ENCODE measurements at regions not wholly inside any gene's neighbourhood (a gene's known extent, or its start where the extent isn't known, plus 50 kb on each side); places are given as distances from the start of the nearest gene placed in this dataset.
A peak's percentile ranks its signal among the peaks of the same experiment; 100 is the strongest.

DNA sequence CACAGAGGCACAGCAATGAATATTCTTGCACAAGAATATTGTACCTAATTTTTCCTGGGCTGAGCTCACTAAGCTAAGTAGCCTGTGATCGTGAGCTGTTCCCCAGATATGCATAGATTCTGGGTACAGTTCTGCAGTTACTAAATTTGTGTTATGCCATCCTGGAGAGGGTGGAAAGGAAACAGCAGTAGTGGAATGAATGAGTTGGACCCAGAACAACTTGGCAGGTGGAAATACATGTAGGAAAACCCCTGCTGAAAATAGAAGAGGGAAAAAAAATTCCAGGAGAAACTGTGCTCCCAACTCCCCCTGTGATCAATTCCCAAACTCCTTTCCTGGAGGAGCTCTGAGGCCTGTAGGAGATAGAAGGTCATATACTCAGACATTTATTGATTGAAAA, 181.5 kb upstream of the MGAT5 start:
- TF ChIP-seq CTCF (IDR thresholded peaks at IDR 0.05) (no peak), POLR2AphosphoS5 (IDR thresholded peaks at IDR 0.05) (no peak), POLR2A (IDR thresholded peaks at IDR 0.05) (no peak), EP300 (IDR thresholded peaks at IDR 0.05) (no peak)
- no peak for DNase-seq
- Histone ChIP-seq H3K4me1 (no peaks in the 10 kb centered on the region), H3K36me3 (no peaks in the 10 kb centered on the region), H3K4me3 (no peak overlapping the region), H3K9me3 (no peaks in the 10 kb centered on the region), H3K27me3 (no peaks in the 10 kb centered on the region), H3K27ac (no peak overlapping the region)
- ATAC-seq (ENCODE audit: low FRiP score in 2 of 2), result no peak
- WGBS, 2 donors, result 68 to 76% methylated on average over 1 of the region's 1 CpG

GRCh38 chr2:134073023-134073422, 180.8 kb upstream of the MGAT5 start:
- 52 to 71% methylated on average over 2 of the region's 2 CpGs for WGBS, 2 donors
- H3K36me3 ChIP-seq, result no peaks in the 10 kb centered on the region
- DNase-seq (no peak), ATAC-seq (ENCODE audit: low FRiP score in 2 of 2) (no peak)
- H3K4me3 ChIP-seq, result no peak overlapping the region
- no peaks in the 10 kb centered on the region for H3K4me1 ChIP-seq
- H3K9me3 ChIP-seq, result no peaks in the 10 kb centered on the region
- H3K27me3 ChIP-seq, result no peaks in the 10 kb centered on the region
- TF ChIP-seq POLR2AphosphoS5 (IDR thresholded peaks at IDR 0.05), result no peak
- TF ChIP-seq EP300 (IDR thresholded peaks at IDR 0.05), result no peak
- no peak for TF ChIP-seq CTCF (IDR thresholded peaks at IDR 0.05)
- no peak for TF ChIP-seq POLR2A (IDR thresholded peaks at IDR 0.05)
- H3K27ac ChIP-seq, result no peak overlapping the region

- Histone ChIP-seq H3K4me3 (no peak overlapping the region), H3K4me1 (no peaks in the 10 kb centered on the region), H3K9me3 (no peaks in the 10 kb centered on the region), H3K36me3 (no peaks in the 10 kb centered on the region), H3K27ac (no peak overlapping the region), H3K27me3 (no peaks in the 10 kb centered on the region)
- 82 to 88% methylated on average over 7 of the region's 7 CpGs for WGBS, 2 donors
- TF ChIP-seq POLR2A (IDR thresholded peaks at IDR 0.05) (no peak), EP300 (IDR thresholded peaks at IDR 0.05) (no peak), POLR2AphosphoS5 (IDR thresholded peaks at IDR 0.05) (no peak), CTCF (IDR thresholded peaks at IDR 0.05) (no peak)
- ATAC-seq (ENCODE audit: low FRiP score in 2 of 2) (no peak), DNase-seq (no peak)
Observed at GRCh38 chr2:134074619-134075018, 179.3 kb upstream of the MGAT5 start.

DNA sequence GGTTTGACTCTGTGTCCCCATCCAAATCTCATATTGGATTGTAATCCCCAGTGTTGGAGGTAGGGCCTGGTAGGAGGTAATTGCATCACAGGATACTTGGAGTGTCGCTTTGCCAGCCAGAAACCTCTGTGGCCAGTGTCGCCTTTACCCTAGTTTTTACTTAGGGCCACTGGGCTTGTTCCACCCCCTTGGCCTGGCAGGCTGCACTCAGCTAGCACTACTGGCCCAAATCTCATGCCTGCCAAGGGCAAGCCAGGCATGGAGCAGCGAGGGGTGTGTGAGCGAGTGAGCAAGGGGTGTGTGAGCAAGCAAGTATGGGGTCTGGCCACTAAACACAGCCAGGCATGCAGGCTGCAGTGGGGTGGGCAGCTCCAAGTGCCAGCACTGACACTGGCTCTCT, 178.7 kb upstream of the MGAT5 start:
- TF ChIP-seq POLR2AphosphoS5 (IDR thresholded peaks at IDR 0.05) (no peak), POLR2A (IDR thresholded peaks at IDR 0.05) (no peak), EP300 (IDR thresholded peaks at IDR 0.05) (no peak), CTCF (IDR thresholded peaks at IDR 0.05) (no peak)
- H3K27me3 ChIP-seq, result no peaks in the 10 kb centered on the region
- H3K4me1 ChIP-seq, result no peaks in the 10 kb centered on the region
- H3K4me3 ChIP-seq, result no peak overlapping the region
- no peaks in the 10 kb centered on the region for H3K9me3 ChIP-seq
- no peak overlapping the region for H3K27ac ChIP-seq
- H3K36me3 ChIP-seq, result no peaks in the 10 kb centered on the region
- 98% methylated on average over 4 of the region's 4 CpGs for WGBS, 2 donors
- DNase-seq, result peak in 1 of 2 donors; percentile 26
- no peak for ATAC-seq (ENCODE audit: low FRiP score in 2 of 2)

GRCh38 chr2:134078354-134078753, 175.5 kb upstream of the MGAT5 start:
- H3K9me3 ChIP-seq, result no peaks in the 10 kb centered on the region
- no peak for DNase-seq
- H3K4me3 ChIP-seq, result no peak overlapping the region
- no peaks in the 10 kb centered on the region for H3K27me3 ChIP-seq
- peak in 1 of 2 donors; percentile 27 for ATAC-seq (ENCODE audit: low FRiP score in 2 of 2)
- 0 to 5% methylated on average over 1 of the region's 1 CpG for WGBS, 2 donors
- H3K36me3 ChIP-seq, result no peaks in the 10 kb centered on the region
- no peak overlapping the region for H3K27ac ChIP-seq
- H3K4me1 ChIP-seq, result no peaks in the 10 kb centered on the region
- TF ChIP-seq POLR2A (IDR thresholded peaks at IDR 0.05) (no peak), CTCF (IDR thresholded peaks at IDR 0.05) (no peak), EP300 (IDR thresholded peaks at IDR 0.05) (no peak), POLR2AphosphoS5 (IDR thresholded peaks at IDR 0.05) (no peak)

Data from upper lobe of left lung (tissue), 6 donors.